HG03521 (cell line): ENCODE measurements at regions not wholly inside any gene's neighbourhood (a gene's known extent, or its start where the extent isn't known, plus 50 kb on each side); places are given as distances from the start of the nearest gene placed in this dataset.
"Not testable (repeated sequence)": the region's sequence is repeated elsewhere in the genome, so short reads cannot be mapped to it uniquely, and the experiment has no call there.

Experiments used
- ATAC-seq: cut with Tn5 transposase; IDR thresholded peaks from one replicate; pipeline ENCODE4 v1.9.1; 2021; ENCODE audit warnings: mild to moderate bottlenecking, moderate library complexity; ENCODE audit not compliant: unreplicated experiment

DNA sequence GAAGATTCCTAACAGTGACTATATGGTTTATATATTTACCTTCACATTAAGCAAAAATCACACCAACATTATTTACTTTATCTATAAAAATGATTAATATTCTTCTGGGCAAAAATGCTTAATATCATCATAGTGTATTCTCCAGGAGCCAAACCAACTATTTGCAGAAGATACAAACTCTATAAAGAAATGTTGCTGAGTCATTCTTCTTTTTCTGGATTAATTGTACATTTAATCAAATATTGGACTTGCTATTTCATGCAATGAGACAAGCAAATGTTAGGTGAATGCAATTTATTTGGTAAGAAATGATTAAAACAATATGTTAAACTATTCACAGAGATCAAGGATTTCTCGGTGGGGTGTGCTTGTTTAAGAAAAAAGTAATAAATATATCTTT lies 1075.8 kb downstream of the PCDH9 start:
- ATAC-seq: no peak

- ATAC-seq: no peak
Measured at GRCh38 chr13:66152596-66152995, 1077.5 kb downstream of the PCDH9 start.

- ATAC-seq: not testable (repeated sequence)
Measured at GRCh38 chr13:66144357-66144756, 1085.8 kb downstream of the PCDH9 start.

DNA sequence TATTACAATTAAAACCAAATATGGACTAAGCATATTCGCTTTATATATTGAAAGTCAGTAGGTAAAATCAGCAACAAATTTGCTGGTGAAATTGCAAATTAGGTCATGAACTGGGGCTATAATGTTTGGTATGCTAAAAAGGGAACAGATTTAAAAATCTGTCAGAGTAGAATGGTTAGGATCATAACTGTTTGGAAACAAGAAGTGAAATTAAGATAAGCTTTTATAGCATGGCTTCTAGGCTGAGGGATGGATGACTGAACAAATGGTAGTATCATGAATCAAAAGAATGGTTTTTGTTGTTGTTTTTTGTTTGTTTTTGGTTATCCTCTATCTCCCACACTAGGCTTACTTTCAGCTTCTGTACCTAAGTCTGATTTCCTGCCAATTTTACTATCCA lies 1090.4 kb downstream of the PCDH9 start:
- ATAC-seq: no peak

- ATAC-seq: no peak
Measured at GRCh38 chr13:66139250-66139649, 1090.9 kb downstream of the PCDH9 start.

- peak; percentile 90 for ATAC-seq
Measured at GRCh38 chr13:66138172-66138811, 1091.8 kb downstream of the PCDH9 start.

DNA sequence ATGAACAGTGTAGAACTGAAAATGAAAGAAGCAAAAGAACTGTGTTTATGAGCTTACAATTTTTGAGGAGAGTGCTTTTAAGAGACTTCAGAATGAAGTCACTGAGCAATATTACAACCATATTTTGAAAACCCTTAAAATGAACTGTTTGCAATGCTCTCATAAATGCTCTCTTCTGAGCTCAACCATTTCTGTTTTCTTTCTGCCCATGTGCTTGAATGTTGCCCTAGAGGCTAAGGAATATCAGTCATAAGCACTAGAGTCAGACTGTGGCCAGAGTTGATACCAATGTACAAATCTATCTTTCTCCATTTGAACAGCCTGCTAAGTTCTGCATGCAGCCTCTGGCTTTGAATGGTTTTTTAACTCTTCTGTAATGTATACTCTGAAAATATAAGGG lies 1092.8 kb downstream of the PCDH9 start:
- no peak for ATAC-seq

- ATAC-seq: peak; percentile 75
Measured at GRCh38 chr13:66128692-66129269, 1101.4 kb downstream of the PCDH9 start.

- ATAC-seq: no peak
Measured at GRCh38 chr13:66128201-66128600, 1101.9 kb downstream of the PCDH9 start.

DNA sequence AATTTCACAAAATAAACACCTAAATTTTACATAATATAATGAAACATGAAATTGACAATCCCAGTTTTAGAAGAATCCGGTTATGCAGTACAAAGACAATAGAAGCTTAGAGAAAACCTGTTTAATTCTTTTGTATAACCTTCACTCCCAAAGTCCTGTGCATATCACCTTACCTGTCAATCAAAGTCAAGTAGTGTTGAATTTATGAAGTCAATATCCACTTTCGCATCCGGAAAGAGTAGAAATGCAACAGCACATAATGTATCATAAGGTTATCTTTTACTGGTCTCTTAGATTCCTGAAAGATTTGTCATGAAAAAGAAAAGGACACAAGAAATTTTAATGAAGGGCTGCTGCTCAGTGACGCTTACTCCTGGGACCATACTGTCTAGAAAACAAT lies 1112.6 kb downstream of the PCDH9 start:
- no peak for ATAC-seq

DNA sequence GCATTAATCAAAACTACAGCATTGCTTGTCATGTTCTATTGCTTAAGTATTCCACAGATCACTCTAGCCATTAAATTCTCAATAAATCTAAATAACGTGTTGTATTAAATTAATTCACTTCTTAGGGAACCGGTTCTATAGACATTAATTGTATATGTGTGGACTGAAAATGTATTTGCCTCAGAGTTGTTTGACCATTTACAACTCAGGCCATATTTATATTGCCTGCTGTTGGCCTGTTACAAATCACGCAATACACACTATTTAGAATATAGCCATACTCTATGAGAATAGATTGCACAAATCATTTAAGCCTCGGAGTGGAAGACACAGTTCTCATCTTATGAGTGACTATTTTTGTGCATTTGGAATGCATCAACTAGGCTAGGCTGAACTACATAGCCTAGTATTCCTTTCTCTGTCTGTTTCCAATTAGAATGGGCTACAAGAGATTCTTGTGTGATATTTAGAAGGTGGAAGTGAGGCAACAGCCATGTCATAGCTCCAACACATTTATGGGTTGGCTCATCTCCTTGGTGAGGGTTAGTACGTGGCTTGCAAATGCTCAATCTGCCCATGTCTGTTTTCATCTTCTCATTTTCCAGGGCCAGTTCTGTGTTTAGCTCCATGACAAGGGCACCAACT lies 1116.1 kb downstream of the PCDH9 start:
- ATAC-seq: no peak

DNA sequence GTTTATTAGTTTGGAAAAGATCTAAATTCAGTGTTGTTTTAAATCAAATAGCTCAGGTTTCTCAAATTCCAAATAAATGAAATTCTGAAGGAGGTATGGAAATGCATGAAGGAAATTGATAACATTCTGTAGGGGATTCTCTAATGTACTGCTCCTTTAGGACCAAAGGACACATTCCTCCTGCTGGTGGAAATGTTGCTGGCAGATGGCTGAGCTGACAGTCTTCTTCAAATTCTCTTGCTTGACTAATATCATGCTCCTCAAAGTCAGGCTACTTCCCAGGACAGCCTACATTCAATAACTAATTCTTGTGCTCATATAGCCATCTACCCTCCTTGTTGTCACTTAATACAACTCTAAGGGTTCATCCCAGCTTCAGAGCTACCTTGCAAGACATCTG lies 1118.5 kb downstream of the PCDH9 start:
- ATAC-seq: no peak

DNA sequence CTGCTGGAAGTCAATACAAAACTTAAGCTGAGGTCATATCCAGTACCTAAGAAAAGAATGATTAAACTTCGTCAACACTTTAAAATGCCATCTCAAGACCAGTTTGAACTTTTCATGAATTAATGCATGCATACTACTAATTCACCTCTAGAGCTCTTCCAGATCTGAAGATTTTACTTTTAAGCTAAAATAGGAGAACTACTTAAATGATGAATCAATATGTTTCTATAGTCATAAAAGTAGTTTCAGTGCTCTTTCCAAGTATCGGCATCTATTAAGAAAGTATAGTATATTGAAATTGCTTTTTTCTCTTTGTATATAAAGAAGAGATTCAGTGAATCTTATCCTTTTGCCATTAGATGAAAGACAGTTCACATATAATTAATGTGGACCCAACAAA lies 1123.9 kb downstream of the PCDH9 start:
- no peak for ATAC-seq

GRCh38 chr13:66102864-66103263 lies 1127.3 kb downstream of the PCDH9 start:
- ATAC-seq: no peak

DNA sequence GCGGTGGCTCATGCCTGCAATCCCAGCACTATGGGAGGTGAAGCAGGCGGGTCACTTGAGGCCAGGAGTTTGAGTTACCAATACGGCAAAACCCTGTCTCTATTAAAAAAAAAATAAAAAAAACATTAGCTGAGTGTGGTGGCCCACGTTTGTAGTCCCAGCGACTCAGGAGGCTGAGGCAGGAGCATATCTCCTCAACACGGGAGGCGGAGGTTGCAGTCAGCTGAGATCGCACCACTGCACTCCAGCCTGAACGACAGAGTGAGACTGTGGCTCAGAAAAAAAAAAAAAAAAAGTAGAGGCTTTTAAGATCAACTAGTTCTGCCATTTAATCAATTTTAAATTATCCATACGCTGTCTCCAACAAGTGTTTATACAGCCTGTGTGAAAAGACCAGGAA lies 1130.3 kb downstream of the PCDH9 start:
- ATAC-seq: no peak

DNA sequence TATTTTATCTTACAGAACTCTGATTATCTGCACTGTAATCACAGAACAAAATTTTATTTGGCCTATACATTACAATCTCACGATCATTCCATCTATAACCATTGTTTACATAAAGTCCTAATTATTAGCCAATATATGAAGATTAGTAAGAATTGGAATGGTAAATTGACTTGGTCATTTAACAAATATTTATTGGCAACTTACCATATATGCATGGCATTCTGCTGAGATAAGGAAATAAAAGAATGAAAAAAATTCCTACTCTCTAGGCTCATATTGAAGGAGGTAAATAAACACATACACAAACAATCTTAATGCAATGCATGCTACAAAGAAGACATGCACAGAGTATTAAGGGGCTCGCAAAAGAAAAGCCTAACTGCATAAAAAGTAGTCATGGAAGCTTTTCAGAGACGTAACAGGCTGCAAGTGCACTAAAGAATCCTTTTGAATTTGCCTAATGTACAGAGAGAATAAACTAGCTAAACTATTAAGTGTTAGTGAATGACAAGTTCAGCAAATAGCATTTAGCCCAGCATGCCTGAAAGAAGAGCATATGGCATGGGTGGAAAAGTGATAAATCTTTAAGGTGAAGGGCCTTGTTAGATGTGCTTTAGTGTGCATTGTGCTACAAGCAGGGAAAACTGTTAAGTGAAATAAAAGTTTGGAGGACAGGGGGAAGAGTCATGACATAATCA lies 1131.1 kb downstream of the PCDH9 start:
- no peak for ATAC-seq

DNA sequence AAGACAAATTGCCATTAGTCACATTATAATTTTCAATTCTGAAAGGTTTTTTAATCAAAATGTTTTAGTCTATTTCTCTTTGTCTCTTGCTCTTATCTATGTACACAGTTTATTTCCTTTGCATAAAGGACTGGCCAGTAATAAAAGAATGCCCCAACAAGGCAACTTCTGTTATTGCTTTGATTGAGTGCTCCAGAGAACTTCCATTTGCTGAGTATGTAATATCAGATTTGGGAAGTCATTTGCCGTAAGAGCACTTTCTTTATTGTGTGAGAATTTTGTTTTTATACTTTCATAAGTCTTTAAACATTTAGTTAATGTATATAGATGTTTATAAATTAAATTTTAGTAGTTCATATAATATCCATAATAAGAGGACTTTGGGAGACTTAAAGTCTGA lies 1140.4 kb downstream of the PCDH9 start:
- no peak for ATAC-seq

GRCh38 chr13:66087269-66087710 lies 1142.8 kb downstream of the PCDH9 start:
- no peak for ATAC-seq

DNA sequence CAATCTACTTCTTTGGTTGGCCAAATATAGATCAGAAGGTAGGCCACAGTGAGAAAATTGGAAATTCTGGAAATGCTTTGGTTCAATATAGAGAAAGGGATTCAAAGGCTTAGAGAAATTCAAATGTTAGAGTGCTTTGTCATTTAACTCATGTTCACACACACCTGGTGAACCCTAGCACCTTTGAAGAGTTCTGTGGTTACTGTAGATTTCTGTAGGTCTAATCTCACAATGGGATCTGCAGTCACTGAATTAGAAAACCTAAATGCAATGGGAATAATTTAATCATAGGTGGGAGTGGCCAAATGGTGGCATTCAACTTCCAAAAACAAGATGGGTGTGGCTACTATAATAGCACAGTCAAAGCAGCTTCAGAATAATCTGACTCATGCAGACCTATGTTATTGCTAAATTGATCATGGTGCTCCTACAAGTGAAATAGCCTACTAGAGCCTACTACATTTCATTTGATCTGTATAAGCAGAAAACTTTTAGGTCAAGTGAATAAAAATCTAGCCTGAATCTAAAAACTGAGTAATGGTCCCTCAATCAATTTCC lies 1152.9 kb downstream of the PCDH9 start:
- ATAC-seq: no peak

DNA sequence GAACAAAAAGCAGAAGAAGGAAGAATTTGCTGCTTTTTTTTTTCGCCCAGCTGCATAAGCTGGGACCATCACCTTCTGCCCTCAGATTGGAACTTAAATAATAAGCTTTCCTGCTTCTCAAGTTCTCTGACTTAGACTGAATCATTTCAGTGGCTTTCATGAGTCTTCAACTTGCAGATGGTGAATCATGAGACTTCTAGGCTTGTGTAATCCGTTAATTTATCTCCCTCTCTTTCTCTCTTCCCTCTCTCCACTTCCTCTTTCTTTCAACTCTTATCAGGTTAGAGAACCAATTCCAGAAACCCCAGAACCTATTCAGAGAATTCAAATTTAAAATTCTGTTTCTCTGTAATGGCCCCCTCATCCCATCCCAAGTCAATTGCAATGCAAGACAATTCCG lies 1153.7 kb downstream of the PCDH9 start:
- ATAC-seq: no peak

DNA sequence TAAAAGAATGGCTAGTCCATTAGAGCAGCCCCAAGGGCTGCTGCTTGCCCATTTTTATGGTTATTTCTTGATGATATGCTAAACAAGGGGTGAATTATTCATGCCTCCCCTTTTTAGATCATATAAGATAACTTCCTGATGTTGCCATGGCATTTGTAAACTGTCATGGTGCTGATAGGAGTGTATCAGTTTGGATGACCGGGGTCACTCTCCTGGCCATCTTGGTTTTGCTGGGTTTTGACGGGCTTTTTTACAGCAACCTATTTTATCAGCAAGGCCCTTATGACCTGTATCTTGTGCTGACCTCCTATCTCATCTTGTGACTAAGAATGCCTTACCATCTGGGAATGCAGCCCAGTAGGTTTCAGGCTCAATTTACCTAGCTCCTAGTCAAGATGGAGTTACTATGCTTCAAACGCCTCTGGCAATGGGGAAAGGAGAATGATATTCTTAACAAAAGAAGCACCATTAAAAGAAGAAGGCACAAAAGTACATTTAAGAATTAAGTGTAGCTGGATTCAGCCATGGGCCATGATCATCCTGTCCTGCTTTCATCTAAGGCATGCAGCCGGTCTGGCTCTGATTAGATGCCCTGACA lies 1156.0 kb downstream of the PCDH9 start:
- no peak for ATAC-seq
